NCI-H128 (cell line): ENCODE measurements at regions not wholly inside any gene's neighbourhood (a gene's known extent, or its start where the extent isn't known, plus 50 kb on each side); places are given as distances from the start of the nearest gene placed in this dataset.
"Not testable (repeated sequence)": the region's sequence is repeated elsewhere in the genome, so short reads cannot be mapped to it uniquely, and the experiment has no call there.

Source experiments
- DNase-seq: peaks from one replicate; lab custom pipeline; 2025; ENCODE audit not compliant: unreplicated experiment; lab: John Stamatoyannopoulos, UW

- DNase-seq = no peak
Observed at GRCh38 chr5:92653730-92654461, 927.1 kb downstream of the NR2F1-AS1 start.

GRCh38 chr5:92652756-92653155 lies 928.3 kb downstream of the NR2F1-AS1 start:
- DNase-seq = no peak

GRCh38 chr5:92644266-92644886 lies 936.6 kb downstream of the NR2F1-AS1 start:
- no peak for DNase-seq

- DNase-seq = no peak
Observed at GRCh38 chr5:92641031-92641962, 939.7 kb downstream of the NR2F1-AS1 start.

GRCh38 chr5:92640340-92640739 lies 940.7 kb downstream of the NR2F1-AS1 start:
- DNase-seq = no peak

- no peak for DNase-seq
Observed at GRCh38 chr5:92637960-92638359, 943.1 kb downstream of the NR2F1-AS1 start.

- no peak for DNase-seq
Observed at GRCh38 chr5:92637247-92637646, 943.8 kb downstream of the NR2F1-AS1 start.

GRCh38 chr5:92635001-92635461 lies 946.0 kb downstream of the NR2F1-AS1 start:
- DNase-seq = no peak

GRCh38 chr5:92633875-92634487 lies 947.0 kb downstream of the NR2F1-AS1 start:
- no peak for DNase-seq

GRCh38 chr5:92633176-92633575 lies 947.8 kb downstream of the NR2F1-AS1 start:
- DNase-seq = no peak

- not testable (repeated sequence) for DNase-seq
Observed at GRCh38 chr5:92631237-92631701, 949.8 kb downstream of the NR2F1-AS1 start.

- DNase-seq = no peak
Observed at GRCh38 chr5:92629574-92629973, 951.4 kb downstream of the NR2F1-AS1 start.

GRCh38 chr5:92629000-92629399 lies 952.0 kb downstream of the NR2F1-AS1 start:
- DNase-seq = no peak

GRCh38 chr5:92627186-92627585 lies 953.8 kb downstream of the NR2F1-AS1 start:
- no peak for DNase-seq

GRCh38 chr5:92616085-92616484 lies 964.9 kb downstream of the NR2F1-AS1 start:
- no peak for DNase-seq

GRCh38 chr5:92613546-92613945 lies 967.5 kb downstream of the NR2F1-AS1 start:
- no peak for DNase-seq

- not testable (repeated sequence) for DNase-seq
Observed at GRCh38 chr5:92610435-92610834, 970.6 kb downstream of the NR2F1-AS1 start.

GRCh38 chr5:92605591-92605990 lies 975.4 kb downstream of the NR2F1-AS1 start:
- DNase-seq = no peak

- no peak for DNase-seq
Observed at GRCh38 chr5:92599217-92599810, 981.7 kb downstream of the NR2F1-AS1 start.

- no peak for DNase-seq
Observed at GRCh38 chr5:92594031-92594430, 987.0 kb downstream of the NR2F1-AS1 start.

- no peak for DNase-seq
Observed at GRCh38 chr5:92588876-92589275, 992.1 kb downstream of the NR2F1-AS1 start.
